NOMO-1 (cell line): ENCODE measurements at regions not wholly inside any gene's neighbourhood (a gene's known extent, or its start where the extent isn't known, plus 50 kb on each side); places are given as distances from the start of the nearest gene placed in this dataset.
"Not testable (repeated sequence)": the region's sequence is repeated elsewhere in the genome, so short reads cannot be mapped to it uniquely, and the experiment has no call there.

Source experiments
- DNase-seq, 2 experiments: peaks; one replicate each; lab custom pipeline; 2025; ENCODE audit not compliant: unreplicated experiment in 2 of 2; lab: John Stamatoyannopoulos, UW

GRCh38 chrX:74251006-74251930, 52.7 kb upstream of the ZCCHC13 start:
- DNase-seq = peak; percentile 70 to 87

- DNase-seq = no peak
These were observed 53.4 kb upstream of the ZCCHC13 start for GRCh38 chrX:74250574-74250973.

- no peak for DNase-seq
These were observed 54.0 kb upstream of the ZCCHC13 start for GRCh38 chrX:74249963-74250362.

- DNase-seq = no peak
These were observed 55.1 kb upstream of the ZCCHC13 start for GRCh38 chrX:74248889-74249288.

- no peak for DNase-seq
These were observed 57.5 kb upstream of the ZCCHC13 start for GRCh38 chrX:74246524-74246923.

- no peak for DNase-seq
These were observed 61.4 kb upstream of the ZCCHC13 start for GRCh38 chrX:74242484-74243138.

- no peak for DNase-seq
These were observed 61.9 kb upstream of the ZCCHC13 start for GRCh38 chrX:74242050-74242449.

- no peak for DNase-seq
These were observed 65.2 kb upstream of the ZCCHC13 start for GRCh38 chrX:74238771-74239170.

GRCh38 chrX:74234818-74235217, 69.2 kb upstream of the ZCCHC13 start:
- peak in 1 of 2 experiments; percentile 2 for DNase-seq

GRCh38 chrX:74232859-74233258, 71.1 kb upstream of the ZCCHC13 start:
- no peak for DNase-seq

GRCh38 chrX:74231625-74232024, 72.4 kb upstream of the ZCCHC13 start:
- DNase-seq = no peak

- DNase-seq = no peak
These were observed 73.9 kb upstream of the ZCCHC13 start for GRCh38 chrX:74230094-74230493.

- no peak for DNase-seq
These were observed 78.9 kb upstream of the ZCCHC13 start for GRCh38 chrX:74225111-74225510.

- no peak for DNase-seq
These were observed 83.7 kb upstream of the ZCCHC13 start for GRCh38 chrX:74220277-74220676.

- no peak for DNase-seq
These were observed 85.1 kb upstream of the ZCCHC13 start for GRCh38 chrX:74218895-74219294.

GRCh38 chrX:74216421-74216820, 87.6 kb upstream of the ZCCHC13 start:
- DNase-seq = no peak

GRCh38 chrX:74211911-74212310, 92.1 kb upstream of the ZCCHC13 start:
- DNase-seq = no peak

GRCh38 chrX:74207539-74207938, 96.4 kb upstream of the ZCCHC13 start:
- DNase-seq = no peak

- no peak for DNase-seq
These were observed 108.4 kb upstream of the ZCCHC13 start for GRCh38 chrX:74195605-74196004.

- no peak for DNase-seq
These were observed 108.9 kb upstream of the ZCCHC13 start for GRCh38 chrX:74195120-74195519.

GRCh38 chrX:74187211-74187610, 116.8 kb upstream of the ZCCHC13 start:
- DNase-seq = no peak

GRCh38 chrX:74183047-74183446, 120.9 kb upstream of the ZCCHC13 start:
- not testable (repeated sequence) for DNase-seq
